GM21723 (cell line): ENCODE measurements at regions not wholly inside any gene's neighbourhood (a gene's known extent, or its start where the extent isn't known, plus 50 kb on each side); places are given as distances from the start of the nearest gene placed in this dataset.
"Not testable (repeated sequence)": the region's sequence is repeated elsewhere in the genome, so short reads cannot be mapped to it uniquely, and the experiment has no call there.

ENCODE experiments used
- ATAC-seq: cut with Tn5 transposase; IDR thresholded peaks from one replicate; pipeline ENCODE4 v1.9.1; 2021; ENCODE audit warnings: mild to moderate bottlenecking, moderate library complexity; ENCODE audit not compliant: unreplicated experiment

DNA sequence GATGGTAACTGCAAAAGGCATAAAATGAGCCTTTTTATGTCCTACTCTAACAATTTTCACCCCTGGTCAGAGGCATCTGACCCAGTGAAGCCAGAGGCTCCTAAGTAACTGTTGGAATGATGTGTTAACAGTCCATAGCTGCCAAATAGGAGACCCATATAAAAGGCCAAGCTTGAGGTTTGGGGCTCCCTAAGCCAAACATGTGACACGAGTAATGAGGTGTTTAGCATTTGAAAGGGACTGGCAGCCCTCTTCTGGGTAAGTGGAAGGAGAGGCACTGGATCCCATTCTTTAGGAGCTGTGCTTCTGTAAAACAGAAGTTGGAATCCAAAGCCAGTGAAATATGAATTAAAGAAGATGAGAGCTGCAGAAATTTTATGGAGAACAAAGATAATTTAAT lies 100.6 kb upstream of the PNPLA4 start:
- no peak for ATAC-seq

DNA sequence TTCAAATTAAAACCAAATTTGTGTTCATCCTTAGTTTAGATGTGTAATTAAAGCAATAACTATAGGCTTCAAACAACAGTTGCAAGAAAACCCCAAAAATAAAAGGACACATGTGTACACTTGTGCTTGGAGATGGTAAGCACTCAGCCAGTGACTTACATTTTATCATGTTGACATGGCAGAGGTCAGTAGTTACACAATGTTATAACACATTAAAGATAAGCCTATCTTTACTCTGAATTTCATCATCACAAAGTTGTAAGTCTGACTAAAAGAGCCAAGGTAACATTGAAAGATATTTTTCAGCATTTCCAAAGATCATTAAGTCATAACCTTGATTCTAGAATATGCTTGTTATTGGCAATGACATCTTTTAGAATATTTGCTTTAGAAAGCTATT lies 98.5 kb upstream of the PNPLA4 start:
- ATAC-seq = no peak

DNA sequence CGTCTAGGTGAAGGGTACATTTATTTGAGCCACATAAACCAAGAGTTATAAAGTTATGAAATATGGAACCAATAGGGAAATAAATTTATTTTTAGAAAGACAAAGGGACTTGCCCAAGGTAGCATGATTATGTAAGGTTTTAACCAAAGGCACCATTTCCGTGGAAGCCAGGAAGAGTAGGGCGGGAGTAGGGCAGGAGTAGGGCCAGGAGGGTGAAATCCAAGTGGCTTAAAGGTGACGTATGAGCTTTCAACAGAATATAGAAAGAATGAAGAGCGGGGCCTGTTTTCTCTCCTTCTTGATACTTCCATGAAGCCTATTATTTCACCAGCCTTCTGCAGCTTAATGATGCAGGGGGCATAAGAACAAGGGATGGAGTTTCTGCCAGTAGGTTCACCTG lies 91.7 kb upstream of the PNPLA4 start:
- no peak for ATAC-seq

DNA sequence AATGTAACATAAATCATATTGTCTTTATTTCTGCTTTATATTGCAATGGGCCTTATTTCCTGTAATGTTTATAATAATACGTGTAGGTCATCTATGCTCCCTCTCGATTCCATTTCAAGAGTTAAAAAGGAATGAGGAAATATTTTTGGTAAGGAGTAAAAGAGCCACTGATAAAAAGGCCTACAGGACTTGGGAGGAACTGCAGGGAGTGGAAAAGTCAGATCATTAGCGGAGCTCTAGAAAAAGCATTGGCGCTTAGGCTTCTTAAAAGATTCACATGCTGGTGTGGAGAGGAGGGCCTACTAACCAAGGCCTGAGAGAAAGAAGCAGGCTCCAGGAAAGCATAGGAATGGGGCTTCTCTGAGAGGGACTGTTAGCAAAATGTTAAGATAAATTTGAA lies 82.9 kb upstream of the PNPLA4 start:
- no peak for ATAC-seq

DNA sequence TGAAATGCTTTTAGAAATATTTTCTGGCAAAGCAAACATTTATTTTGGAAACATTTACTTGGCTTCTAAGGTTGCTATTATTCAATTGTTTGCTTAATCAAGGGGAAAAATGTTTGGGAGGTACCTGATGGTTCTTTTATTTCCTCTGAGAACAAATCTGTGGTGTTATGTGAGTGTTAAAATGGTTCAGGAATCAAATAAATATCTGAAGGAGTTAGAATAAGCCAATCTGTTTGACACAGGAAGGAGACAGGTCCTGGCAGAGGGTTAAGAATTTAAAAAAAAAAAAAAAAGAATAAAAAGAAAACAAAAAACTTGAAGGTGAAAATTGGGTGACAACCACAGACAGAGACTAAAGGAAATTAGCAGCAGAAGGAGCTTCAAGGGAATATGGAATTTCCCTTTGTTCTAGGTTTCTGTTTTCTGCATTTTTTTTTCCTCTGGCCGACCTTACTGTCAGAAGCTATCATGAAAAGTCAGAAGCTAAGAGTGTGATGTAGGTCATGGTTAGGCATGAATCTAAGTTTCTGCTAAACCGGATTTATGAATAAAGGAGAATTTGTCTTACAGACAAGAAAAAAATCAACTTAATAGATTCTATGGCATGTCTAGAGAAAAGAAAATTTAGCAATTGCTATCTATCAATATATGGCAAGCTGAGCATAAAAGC lies 78.6 kb upstream of the PNPLA4 start:
- ATAC-seq = no peak

DNA sequence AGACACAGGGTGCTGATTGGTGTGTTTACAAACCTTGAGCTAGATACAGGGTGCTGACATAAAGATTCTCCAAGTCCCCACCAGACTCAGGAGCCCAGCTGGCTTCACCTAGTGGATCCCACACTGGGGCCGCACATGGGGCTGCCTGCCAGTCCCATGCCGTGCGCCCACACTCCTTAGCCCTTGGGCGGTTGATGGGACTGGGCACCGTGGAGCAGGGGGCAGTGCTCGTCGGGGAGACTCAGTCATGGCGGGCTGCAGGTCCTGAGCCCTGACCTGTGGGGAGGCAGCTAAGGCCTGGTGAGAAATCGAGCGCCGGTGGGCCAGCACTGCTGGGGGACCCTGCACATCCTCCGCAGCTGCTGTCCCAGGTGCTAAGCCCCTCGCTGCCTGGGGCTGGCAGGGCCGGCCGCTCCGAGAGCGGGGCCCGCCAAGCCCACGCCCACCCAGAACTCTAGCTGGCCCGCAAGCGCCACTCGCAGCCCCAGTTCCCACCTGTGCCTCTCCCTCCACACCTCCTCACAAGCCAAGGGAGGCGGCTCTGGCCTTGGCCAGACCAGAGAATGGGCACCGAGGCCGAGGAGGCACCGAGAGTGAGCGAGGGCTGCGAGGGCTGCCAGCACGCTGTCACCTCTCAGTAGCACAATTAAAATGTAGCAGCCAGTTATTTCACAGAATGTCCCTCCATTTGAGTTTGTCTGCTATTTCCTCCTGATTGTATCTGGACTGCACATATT lies 76.1 kb upstream of the PNPLA4 start:
- no peak for ATAC-seq

DNA sequence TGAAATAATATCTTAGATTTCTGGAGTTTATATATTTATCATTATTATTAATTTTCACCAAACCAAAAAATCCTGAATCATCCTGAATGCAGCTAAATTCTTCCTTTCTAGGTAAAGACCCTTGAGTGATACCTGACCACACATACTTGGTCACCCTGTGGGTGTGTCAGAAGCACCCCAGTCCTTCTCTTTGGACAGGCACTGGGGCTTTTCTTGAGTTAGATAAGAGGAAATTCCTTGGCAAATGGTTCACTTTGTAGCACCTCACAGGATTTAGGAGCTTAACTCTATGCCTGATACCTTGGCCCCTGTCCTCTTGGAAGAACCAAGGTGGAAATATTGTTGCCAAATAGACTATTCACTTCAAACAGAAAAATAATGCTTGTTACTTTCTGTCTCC lies 69.6 kb upstream of the PNPLA4 start:
- ATAC-seq = no peak

DNA sequence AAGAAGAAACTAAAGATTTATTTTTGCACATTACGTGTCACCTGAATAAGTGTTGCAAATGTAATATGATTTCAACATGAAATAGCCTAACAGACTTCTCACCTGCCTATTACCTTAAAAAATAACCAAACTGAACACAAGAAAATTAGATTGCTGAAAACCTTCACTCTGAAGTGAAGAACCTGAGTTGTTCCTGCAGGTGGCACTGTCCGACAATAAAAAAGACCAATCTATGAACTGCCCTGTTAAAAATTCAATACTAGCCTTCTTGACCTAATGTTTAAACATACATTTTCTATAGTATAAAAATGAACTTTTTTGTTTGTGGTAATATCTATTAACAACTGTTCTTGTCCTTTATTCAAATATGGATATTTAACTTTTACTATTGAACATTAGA lies 69.2 kb upstream of the PNPLA4 start:
- peak; percentile 84 for ATAC-seq

DNA sequence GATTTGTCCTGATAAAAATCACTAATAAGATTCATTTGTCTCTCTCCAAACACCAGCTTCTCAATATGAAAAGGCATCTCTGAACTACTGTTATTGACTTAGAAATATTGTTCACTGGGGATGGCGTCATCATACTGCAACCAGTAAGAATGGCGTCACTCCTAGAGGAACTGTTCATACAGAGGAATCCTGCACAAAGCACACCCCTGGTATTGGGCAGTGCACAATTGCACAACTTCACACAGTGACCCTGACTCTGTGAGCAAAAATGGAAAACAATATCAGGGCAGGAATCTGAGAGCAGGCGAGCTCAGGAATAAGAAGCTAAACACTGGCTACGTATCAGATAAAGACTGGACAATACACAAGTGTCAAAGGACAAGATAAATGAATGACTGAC lies 66.7 kb upstream of the PNPLA4 start:
- no peak for ATAC-seq

DNA sequence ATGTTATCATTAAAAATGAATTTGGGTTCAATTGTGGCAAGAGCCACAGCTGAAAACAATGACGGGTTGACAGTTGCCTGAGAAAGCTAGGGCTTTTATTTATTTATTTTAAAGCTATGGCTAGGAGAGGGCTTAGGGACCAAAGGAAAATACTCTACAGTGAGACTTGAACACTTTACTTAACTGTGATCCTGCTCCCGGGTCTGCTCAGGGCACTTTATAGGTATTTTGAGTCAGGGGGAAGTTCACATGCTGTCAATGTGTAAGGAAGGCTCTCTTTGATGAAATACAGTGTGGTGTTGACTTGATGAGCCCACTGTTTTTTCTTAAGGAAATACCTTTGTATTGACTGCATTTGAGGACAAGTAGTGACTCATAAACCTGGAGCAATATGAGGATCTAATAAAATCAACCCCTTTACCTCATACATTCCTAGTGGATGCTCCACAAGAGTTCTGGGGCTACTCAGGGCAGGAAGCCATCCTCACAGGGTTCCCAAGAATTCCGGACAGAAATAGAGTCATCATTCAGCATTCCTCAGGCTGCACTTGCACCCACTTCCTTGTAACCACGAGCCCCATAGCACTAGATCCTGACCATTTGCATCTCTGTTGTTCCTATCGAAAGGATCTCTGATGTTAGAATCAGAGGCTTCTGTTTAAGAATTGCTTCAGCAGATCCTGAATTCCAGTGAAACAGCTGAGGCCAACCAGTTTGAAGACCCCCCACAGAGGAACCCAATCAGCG lies 61.0 kb upstream of the PNPLA4 start:
- not testable (repeated sequence) for ATAC-seq

DNA sequence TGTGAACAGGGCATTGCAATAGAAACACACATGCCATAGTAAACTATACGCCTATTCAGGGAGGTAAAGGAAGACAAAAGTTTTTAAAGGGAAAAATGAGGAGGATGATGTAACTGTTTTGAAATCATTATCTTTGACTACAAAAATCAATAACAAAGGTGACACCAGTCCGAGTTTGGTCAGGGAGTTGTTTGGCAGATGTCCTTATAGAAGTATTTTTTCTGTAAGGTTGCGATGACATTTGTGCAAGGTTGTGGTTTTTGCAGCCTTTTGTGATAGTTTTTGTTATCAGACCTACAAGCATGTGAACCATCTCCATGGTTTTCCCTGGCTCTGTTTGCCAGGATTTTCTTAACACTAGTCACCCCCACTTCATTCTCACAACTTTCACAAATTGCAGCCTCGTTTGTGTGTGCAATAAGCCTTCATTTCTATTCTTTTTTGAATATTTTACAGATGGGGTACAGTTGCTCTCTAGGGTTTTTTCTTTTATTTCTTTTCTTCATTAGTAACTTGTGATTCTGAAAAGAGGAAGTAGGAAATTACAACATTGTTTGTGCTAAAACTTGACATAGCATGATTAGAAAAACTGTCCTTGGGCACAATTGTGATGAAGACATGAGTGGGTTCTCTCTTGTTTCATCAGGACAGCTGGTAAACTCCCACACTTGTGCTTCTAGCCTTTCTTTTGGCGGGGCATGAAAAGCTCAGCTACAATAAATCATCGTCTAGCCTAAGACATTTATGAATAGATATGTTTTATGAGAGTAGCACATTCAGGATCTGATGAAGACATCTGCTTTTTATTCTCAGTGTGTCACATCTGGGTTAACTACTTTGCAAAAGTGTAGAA lies 60.2 kb upstream of the PNPLA4 start:
- peak; percentile 81 for ATAC-seq

DNA sequence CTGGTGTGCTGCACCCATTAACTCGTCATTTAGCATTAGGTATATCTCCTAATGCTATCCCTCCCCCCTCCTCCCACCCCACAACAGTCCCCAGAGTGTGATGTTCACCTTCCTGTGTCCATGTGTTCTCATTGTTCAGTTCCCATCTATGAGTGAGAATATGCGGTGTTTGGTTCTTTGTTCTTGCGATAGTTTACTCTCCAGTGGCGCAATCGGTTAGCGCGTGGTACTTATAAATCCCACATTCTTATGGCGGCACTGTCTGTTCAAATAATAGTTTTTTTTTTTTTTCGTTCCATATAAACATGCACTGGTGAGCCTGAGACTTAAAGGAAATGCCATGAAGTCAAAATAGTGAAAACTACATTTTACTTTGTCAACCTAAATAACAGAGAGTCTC lies 59.5 kb upstream of the PNPLA4 start:
- ATAC-seq = not testable (repeated sequence)

DNA sequence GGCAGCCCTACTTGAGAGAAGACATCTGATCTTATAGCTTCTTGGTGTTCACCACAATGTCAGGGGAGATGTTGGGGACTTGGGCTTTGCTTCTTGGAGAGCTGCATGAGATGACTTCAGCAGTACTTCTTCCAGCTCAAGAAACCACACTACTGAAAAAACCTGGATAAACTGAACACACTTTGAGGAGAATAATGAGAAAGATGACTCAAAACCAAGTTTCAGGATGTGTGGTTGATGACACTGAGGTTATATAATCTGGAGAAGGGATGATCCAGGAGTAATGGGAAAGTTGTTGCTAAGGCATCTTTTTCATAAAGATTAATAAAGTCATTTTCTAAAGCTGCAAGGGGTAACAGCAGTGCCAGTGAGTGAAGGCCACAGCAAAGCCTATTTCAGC lies 58.4 kb upstream of the PNPLA4 start:
- no peak for ATAC-seq

DNA sequence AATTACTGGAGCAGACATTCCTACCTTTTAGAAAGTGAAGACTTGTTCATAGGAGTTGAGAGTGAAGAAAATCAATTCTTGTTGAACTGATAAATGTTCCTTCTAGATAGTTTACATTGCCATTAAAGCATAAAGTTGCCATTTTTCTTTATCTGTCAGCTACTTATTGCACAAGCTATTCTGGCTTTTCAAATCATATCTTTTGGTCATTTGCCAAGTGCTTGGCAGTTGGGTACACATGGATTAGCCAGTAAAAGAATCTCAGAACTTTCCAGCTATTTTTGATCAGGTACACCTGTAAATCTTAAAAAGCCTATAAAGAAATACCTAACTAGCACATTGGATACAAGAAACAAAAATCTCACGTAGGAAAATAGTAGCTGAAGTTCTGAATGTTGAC lies 56.4 kb upstream of the PNPLA4 start:
- ATAC-seq = no peak
